ENCODE measurements at regions not wholly inside any gene's neighbourhood (a gene's known extent, or its start where the extent isn't known, plus 50 kb on each side); places are given as distances from the start of the nearest gene placed in this dataset.

DNA sequence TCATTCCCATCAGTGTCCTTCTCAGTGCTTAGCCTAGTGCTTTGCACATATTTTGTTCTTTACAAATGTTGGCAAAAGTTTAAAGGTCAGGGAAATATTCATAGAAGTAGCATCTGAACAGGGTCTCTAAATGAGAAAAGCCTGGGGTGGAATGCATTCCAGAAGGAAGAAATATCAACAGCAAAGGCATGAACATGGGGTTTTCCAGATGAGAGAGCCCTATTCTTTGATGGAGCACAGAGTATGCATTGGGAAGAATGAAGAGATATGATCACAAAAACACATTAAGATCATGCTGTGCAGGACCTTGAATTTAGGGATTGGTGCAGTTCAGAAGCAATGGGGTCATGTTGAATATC, 140.2 kb downstream of the SNX19 start:
- no peak for DNase-seq (ENCODE audit: low spot score)

DNA sequence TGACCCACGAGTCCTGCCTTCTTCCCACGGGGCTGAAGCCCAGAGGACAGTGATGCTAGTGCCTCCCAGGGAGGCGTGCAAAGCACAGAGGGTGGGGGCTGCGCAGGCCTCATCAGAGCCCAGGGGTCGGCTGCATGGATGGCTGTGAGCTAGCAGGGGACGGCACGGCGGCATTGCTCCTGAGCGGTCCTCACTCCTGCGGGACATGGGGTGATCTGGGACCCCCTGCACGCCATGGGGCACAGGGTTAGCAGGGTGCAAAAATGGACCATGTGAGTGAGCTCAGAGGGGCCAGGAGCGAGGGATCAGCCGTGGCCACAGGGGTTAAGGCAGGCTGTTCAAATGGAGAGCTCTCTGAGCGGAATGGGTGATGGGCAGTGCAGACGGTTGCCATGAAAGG, 138.3 kb downstream of the SNX19 start:
- no peak for DNase-seq (ENCODE audit: low spot score)

DNA sequence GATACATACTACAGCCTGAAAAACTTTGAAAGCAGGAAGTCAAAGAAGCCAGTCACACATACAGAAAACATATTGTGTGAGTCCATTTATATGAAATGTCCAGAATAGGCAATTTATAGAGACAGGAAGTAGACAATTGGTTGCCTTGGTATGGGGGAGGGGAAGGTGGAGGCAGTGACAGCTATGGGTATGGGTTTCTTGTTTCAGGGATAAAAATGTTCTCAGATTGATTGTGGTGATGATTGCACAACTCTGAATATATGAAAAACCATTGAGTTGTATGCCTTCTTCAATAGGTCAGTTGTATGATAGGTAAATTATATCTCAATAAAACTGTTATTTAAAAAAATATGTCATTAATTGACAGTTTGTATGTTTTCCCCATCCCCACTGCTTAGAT, 137.6 kb downstream of the SNX19 start:
- DNase-seq (ENCODE audit: low spot score), result no peak

DNA sequence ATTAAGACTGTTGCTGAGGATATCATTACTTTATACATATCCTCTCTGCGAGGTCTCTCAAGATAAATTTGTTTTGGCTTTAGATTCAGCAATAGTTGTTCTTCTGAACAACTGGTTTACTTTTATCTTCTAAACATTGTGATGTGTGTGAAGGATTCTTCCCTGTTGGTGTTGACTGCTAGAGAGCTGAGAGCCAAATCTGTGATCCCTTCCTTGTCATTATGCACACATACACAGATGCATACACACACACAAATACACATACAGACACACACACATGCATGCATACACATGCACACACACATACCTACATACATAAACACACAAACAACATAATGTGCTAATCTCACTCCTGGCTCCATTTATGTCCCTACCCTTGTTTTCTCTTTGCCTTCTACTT, 137.0 kb downstream of the SNX19 start:
- DNase-seq (ENCODE audit: low spot score), result no peak

DNA sequence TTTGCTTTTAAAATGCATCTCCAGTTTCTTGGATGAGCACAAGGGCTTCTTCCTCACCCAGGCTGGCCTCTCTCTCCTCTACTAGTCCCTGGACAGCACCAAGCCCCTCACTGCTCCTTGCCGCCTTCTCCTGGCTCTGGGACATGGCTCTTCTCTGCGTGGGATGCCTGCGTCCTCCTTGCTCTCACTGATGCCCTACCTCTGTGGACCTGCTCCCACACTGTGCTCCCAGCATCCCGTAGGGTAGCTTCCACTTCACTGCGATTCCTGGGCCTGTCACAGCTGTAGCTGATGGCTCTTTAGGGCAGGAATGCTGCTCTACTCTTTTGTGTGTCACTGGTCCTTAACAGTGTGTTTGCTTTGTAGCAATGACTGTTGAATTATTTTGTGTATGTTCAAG, 136.3 kb downstream of the SNX19 start:
- DNase-seq (ENCODE audit: low spot score), result no peak

DNA sequence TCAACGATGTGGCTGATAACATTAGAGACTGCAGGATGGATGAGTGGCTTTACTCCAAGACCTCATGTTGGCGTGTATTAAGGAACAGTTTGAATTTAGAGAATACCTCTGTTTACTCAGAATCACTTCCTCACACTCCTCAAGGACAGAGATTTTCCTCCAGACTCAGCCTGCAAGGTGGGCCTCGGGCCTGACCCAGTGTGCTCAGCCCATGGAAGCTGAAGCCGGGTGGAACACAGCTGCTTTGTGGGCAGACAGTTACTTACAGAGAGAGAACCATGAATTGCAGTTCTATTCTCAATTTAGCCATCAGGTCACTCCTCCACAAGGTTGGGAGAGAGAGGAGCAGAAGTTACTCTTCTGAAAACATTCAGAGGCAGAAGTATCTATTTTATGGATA, 135.8 kb downstream of the SNX19 start:
- DNase-seq (ENCODE audit: low spot score), result no peak

DNA sequence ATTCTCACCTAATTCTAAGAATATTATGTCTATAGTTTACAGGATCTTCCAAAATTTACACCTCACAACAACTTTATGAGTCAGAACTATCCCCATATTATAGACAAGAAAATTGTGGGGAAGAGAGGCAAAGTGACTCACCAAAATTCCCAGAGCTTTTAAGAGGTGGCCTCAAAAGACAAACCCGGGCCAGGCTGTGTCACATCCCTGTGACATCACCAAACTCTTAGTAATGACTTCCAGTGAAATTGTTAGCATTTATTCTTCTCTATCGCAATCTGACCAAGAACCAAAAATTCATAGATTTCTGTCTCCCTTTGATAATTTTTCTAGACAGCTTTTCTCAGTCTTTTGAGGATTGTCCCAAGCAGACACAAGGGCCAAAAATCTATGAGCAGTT, 134.3 kb downstream of the SNX19 start:
- peak; percentile 88 for DNase-seq (ENCODE audit: low spot score)

DNA sequence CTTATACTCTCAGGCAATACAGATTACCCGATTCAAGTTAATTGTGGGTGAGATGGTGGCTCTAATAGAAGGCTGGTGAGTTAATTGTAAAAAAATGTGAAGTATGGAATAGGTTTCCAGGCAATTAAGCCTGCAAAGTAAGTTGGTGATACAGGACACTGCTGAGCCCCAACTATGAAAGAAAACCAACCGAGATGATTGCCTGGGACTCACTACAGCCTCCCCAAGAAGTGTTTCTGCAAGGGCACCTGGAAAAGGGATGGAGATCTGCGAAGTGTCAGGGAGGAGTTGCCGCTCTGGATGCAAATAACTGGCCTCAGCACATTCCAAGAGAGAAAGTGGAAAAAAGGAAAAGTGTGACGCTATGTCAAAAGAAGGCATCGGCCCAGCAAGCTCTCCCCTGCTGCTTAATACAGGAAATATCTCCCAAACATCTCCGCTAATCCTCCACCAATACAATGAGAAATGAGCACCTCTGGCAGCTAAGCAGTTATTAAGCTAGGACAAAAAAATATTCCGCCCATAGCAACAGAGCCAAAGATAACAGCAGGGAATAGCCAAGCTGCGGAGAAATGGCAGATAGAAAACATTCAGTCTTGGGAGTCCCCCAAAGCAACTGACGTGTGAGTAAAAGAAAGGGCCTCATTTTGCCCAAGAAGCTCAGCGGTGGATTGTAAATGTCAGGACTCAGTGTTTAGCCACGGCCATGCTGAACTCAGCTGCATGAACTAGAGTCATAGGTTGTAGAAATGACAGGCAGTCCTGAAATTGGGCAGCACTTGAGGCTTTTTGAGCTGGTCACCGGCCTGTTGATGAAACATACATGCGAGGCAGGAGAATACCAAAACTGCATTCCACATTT, 133.7 kb downstream of the SNX19 start:
- peak; percentile 80 for DNase-seq (ENCODE audit: low spot score)

DNA sequence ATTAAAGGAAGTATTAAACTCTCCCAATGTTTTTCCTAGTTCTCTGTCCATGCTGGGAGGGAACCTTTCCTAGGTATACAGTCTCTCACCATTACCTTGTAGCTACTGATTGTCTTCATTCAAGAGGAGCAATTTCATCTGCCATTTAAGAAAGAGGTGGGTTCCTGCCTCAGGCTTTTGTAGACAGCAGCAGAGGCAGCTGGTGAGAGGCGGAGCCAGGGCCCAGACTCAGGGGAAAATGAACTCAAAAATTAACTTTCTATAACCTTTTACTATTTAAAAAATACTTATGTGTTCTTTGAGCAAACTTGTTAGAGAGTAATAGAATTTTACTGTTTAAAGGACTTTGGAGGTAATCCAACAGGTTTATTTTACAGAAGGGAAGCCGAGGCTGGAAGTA, 133.0 kb downstream of the SNX19 start:
- DNase-seq (ENCODE audit: low spot score), result no peak

DNA sequence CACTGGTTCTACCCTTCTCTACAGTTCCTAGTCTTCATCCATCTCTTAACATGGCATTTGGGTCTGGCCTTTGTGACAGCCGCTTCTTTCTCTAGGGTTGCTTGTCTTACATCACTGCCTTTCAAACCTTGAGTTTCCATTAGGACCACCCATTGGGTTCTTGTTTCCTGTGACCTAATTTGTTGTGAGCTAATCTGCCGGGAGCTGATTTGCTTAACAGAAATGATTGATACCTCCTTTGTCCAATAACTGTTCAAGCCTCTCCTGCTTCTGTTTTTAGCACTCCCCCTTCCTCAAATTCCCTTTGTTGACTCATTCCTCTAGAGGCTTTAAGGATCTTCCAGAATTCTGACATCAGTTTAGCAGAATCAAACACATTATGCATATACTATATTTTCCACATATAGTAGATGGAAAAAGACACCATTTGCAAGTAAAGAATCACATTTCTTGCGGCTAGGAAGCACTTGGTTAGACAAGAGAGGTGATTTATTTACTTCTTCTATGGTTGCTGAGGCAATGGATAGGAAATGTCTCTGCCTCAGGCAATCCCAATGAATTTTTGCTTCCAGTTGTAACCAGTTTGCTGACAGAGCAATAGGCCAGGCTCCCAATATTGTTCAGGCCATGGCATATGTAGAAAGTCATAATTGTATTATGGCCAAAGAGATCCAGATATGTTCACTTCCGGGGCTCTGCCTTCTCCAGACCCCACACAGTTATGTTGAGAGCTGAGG, 130.7 kb downstream of the SNX19 start:
- peak; percentile 65 for DNase-seq (ENCODE audit: low spot score)

DNA sequence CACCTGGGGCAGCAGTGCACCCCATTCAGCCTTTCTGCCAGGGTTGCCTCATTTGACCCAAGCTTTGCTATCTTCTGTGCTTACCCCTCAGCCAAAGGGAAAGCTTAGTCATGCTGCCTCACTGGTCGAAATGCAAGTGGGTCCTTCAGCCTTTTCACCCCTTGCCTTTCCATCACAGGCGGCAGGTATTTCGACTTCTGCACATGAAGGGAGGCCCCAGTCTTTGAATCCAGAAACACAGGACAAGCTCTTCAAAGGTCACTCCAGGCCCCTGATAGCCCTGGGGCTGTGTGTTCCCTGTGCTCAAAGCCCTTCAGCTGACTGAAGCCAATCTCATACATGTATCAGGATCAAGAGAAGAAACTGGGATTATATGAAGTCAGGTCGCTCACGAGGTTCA, 129.7 kb downstream of the SNX19 start:
- no peak for DNase-seq (ENCODE audit: low spot score)

DNA sequence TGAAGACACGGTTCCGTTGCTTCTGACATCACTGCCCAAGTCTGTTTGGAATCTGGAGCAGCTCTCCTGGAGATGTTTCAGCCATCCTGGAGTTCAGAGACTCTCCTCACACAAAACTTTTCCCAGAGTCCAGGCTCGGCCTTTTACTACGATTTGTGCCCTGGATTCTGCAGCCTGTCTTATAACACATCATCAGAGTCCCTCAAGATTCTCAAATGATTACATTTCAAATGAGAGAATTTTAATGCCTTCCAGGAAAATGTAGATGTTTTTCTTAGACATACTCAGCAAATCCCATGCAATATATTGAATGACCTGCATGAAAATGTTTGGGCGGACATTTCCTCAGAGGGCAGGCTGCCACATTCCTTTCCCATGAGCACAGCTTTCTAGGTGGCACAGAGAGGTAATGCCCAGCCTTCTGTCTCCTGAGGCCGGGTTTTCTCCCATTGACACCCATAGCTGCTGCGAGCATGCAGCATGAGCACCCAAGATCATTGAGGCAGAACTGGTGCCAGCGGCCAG, 129.1 kb downstream of the SNX19 start:
- peak; percentile 97 for DNase-seq (ENCODE audit: low spot score)

DNA sequence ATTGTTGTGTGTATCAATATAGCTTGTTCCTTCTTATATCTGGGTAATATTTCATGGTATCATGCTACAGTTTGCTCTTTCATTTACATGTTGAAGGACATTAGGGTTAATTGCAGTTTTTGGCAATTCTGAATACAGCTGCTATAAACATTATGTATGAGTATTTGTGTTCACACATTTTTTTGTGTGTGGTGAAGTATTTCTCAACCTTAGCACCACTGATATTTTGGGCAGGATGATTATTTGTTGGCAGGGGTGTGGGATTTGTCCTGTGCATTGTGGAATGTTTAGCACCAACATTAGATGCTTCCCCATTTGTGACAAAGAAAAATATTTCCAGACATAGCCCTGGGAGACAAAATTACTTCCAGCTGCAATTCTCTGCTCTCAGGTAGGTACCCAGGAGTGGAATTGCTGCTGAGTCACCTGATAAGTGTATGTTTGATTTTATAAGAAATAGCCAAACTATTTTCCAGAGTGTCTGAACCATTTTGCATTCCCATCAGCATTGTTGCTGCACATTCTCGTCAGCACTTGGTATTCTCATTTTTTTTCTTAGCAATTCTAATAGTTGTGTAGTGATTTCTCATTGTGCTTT, 128.2 kb downstream of the SNX19 start:
- DNase-seq (ENCODE audit: low spot score), result peak; percentile 32

DNA sequence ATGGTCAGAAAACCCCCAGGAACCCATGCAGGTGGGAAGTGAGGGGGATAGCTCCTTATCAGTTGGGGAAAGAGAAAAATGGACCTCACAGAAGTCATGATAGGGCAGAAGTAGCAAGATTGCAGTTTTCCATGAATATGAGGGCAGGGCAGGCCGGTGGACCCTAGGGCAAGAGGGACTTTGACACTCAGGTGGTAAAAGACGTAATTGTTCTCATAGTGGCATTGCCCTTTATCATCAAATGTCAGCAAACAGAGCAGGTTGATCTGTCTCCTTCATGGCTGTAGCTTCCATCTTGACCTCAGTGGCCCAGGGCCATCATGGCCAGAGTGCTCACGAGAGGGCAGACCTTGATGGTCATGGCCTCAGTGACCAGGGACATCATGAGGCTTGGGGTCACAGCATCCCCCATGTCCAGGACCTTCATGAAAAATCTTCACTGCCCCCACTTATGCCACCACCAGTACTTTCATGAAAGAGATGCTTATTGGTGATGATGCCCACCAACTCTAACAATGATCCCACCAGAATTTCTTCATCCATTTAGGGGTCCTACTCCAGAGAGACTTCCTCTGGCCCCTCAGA, 127.1 kb downstream of the SNX19 start:
- no peak for DNase-seq (ENCODE audit: low spot score)

DNA sequence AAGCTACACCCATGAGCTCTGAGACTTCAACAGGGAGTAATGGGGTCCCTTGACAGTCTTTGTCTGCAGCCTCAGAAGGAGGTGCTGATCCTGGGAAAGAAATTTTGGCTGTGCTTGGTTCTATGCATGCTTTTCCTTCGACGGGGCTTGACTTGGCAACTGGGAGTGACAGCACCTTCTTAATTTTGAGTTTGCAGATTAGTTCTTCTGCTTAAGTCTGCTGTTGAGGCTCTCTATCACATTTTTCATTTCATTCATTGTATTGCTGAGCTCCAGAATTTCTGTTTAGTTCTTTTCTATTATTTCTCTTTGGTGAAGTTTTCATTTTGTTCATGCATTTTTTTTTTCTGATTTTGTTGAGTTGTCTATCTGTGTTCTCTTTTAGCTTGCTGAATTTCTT, 125.6 kb downstream of the SNX19 start:
- DNase-seq (ENCODE audit: low spot score), result no peak

DNA sequence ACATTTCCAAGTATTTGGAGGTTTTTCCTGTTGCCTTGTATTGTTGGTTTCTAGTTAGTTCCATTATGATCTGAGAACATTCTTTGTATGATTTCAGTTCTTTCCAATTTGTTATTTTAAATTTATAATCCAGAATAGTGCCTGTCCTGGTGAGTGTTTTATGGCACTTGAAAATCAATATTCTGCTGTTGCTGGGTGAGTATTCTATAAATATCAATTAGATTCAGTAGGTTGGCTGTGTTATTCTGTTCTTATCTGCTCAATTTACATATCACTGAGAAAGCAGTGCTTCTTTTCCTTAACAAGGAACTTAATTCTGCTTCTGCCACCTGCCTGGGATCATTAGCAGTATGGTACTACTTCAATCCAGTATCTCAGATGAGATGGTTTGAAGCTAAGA, 123.5 kb downstream of the SNX19 start:
- no peak for DNase-seq (ENCODE audit: low spot score)

DNA sequence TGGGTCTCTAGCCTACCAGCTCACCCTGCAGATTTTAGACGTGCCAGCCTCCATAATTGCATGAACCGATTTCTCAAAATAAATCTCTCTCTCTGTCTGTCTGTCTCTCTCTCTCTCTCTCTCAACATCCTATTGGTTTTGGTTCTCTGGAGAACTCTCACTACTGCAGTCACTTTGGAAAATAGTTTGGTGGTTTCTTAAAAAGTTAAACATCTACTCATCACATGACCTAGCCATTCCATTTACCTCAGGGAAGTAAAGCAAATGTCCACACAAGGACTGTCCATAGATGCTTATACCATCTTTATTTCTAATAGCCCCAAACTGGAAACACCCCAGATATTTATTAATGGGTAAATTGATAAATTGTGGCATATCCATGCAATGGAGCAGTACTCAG, 119.5 kb downstream of the SNX19 start:
- DNase-seq (ENCODE audit: low spot score), result peak; percentile 59

DNA sequence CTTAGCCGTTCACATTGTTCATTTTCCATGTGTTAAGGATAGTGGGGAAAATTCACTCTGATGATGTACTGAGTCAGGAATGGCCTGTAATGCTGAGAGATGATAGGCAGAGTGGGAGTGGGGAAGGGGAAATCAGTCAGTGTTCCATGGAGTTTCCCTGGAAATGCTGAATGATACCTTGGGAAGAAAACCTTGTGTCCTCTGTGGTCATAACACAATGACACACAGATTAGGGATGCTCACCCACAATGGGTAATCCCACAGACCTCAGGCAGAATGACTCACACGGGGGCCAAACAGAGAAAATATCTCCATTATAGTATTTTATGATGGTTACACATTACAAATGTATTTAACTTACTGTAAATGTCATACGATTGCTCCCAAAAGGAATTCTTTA, 118.0 kb downstream of the SNX19 start:
- DNase-seq (ENCODE audit: low spot score), result peak; percentile 99

DNA sequence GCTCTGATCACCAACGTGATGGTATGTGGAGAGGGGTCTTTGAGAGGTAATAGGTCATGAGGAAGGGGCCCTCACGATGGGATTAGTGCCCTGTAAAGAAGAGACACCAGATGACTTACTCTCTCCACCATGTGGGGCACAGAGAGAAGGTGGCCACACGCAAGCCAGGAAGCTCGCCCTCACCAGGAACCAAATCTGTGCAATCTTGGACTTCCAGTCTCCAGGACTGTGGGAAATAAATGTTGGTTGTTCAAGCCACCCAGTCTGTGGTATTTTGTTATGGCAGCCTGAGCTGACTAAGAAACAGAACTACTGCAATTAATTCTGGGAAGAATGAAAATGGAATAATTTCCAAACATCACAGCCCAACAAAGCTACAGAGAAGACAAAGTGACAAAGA, 117.5 kb downstream of the SNX19 start:
- DNase-seq (ENCODE audit: low spot score), result no peak

DNA sequence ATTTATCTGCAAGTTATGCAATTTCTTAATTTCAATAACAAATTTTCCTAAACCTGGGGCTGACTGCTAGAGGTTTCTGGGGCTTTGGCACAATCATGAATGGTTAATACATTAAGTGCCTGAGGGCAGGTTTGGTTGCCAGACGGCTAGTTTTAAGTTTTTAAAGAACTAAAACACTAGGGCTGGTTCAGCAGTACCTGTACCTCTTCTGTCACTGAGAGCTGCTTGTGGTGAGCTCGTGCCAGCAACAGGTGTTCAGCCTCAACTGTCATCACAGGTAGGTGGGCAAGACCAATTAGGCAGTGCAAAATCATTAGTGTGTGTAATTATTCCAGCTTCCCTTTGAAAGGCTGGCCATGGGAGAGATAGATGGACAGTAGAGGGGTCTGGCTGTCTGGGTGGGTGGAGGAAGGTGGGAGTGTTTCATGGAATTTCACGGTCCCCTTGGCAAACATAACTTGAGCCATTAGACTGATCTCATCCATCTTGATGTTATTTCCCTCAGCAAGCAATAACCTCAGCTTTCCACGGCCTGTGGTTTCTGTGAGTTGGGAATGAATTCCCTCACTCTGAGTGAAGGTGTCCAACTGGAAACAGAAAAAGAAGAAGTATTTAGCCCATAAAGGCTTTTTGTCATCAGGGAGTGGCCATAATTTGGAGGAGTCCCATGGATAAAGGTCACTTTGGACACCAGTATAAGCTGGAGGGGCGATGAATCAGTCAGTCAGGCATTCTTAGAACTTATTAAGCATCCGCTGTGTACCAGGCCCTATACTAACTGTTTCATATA, 114.8 kb downstream of the SNX19 start:
- DNase-seq (ENCODE audit: low spot score), result peak; percentile 92

DNA sequence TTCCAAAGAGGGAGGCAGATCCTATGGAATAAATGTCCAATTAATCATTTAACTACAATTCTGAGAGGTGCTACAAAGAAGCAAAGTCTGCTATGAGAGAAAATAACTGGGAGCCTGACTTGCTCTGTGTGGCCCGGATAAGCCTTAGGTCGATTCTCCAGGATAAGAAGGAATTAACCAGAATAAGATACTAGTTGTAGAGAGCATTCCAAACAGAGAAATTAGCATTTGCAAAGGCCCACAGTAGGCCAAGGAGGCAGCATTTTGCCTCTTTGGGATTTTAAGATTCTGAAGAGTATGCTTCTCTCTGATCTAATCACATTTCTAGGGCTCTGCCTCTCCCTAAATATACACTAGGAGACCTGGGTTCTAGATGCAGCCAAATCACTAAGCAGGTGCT, 113.7 kb downstream of the SNX19 start:
- DNase-seq (ENCODE audit: low spot score), result no peak

Measured in kidney tubule cell (primary cell).